Right renal cortex interstitium (tissue), 3 donors: ENCODE measurements at regions not wholly inside any gene's neighbourhood (a gene's known extent, or its start where the extent isn't known, plus 50 kb on each side); places are given as distances from the start of the nearest gene placed in this dataset.
"Not testable (repeated sequence)": the region's sequence is repeated elsewhere in the genome, so short reads cannot be mapped to it uniquely, and the experiment has no call there.

Experiments used
- DNase-seq, 3 donors: peaks; one replicate each; pipeline ENCODE4 v3.0.0-alpha.2; 2013; ENCODE audit warnings: low read depth in 3 of 3, low spot score in 2 of 3

DNA sequence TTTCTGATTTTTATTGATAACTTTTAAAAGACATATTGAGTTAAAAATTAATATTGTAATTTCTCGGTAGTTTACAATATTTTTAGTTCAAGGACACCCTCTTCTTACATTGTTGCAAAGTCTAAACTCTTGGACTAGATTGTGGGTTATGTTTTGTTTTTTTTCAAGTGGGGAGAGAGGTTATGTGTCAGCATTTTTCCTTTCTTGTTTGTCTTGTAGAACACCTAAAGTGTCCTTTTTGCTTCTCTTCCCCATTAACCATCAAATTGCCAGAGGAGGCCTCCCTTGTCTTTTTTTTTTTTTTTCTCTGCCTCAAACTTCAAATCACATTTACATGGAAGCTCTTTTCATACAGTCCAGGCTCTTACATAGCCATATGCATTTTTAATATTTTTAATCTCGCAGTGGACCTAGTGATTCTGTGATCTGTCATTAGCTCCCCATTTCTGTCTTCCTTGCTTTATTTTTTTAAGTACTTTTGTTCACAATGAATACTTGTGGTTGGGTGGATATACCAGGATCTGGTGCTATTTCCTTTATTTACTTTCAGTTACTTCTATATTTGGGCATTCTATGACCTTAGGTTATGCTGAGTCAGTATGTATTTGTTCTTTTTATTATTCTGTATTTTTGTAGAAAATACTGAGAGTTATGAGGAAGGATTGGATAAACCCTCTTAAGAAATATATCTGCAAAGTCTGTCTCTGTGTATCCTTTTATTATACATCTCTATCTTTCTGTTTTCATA lies 2280.6 kb upstream of the ACO1 start:
- no peak for DNase-seq

DNA sequence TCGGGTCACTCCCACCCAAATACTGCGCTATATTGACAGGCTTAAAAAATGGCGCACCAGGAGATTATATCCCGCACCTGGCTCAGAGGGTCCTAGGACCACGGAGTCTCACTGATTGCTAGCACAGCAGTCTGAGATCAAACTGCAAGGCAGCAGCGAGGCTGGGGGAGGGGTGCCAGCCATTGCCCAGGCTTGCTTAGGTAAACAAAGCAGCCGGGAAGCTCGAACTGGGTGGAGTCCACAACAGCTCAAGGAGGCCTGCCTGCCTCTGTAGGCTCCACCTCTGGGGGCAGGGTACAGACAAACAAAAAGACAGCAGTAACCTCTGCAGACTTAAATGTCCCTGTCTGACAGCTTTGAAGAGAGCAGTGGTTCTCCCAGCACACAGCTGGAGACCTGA lies 2277.3 kb upstream of the ACO1 start:
- not testable (repeated sequence) for DNase-seq

DNA sequence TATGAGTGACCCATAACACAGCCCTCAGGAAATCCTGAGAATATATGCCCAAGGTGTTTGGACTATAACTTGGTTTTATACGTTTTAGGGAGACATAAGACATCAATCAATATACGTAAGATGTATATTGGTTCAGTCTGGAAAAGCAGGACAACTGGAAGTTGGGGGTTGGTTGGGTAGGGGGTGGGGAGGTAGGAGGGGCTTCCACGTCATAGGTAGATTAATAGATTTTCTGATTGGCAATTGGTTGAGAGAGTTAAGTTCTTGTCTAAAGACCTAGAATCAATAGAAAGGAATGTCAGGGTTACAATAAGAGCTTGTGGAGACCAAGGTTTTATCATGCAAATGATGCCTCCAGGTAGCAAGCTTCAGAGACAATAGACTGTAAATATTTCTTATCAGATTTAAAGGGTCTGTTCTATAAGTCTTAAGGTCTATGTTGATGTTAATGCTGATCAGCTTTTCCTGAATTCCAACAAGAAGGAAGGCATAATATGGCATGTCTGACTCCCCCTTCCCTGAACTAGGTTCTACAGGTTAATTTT lies 2267.7 kb upstream of the ACO1 start:
- no peak for DNase-seq

DNA sequence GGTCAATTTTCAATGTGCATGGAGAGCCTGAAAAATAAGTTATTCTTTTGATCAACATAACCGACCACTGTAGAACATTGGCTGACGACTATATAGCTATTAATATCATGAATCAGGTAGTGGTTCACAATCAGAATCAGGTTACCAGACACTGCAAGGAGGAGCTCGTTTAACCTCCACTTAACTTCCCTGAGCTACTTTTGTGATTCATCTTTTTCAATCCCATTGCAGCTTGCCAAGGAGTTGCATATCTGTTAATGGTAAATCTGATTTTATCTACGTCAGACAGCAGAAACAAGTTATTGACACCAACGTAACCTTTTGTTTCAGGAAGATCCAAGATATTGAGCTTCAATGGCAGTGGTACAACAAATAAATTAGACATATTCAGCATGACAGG lies 2263.8 kb upstream of the ACO1 start:
- DNase-seq = no peak

DNA sequence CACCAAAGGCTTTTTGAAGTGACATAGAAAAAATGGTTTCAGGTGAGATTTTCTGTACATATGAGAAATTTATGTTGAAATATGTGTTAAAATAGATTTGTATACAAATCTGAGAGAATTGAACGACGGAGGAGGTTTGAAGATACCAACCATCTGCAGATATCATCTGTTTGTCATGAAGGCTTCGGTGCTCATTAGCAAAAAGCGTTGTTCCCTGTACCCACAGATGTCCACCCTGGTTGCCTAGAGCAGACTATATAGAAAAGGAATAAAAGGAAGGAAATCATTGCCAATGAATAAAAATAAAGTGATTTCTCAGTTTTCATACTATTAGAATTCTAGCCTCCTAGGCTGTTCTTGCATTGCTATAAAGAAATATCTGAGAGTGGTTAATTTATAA lies 2262.8 kb upstream of the ACO1 start:
- DNase-seq = no peak

DNA sequence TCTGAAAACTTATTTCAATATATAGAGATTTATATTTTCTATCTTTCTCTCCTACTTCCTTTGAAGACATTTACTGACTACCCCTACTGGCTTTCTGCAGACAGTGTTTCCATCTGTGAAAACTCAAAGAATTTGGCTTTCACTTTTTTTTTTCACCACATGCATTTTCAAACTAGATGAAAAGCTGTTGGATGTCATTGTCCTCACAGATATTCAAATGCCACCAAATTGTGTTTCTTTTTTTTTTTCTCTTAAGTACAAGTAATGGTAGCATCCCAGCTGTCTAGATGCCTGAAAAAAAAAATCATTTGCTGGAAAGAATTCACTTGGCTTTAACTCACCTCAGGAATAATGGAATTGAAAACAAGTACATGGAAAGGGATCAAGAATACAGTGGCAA lies 2258.6 kb upstream of the ACO1 start:
- no peak for DNase-seq

DNA sequence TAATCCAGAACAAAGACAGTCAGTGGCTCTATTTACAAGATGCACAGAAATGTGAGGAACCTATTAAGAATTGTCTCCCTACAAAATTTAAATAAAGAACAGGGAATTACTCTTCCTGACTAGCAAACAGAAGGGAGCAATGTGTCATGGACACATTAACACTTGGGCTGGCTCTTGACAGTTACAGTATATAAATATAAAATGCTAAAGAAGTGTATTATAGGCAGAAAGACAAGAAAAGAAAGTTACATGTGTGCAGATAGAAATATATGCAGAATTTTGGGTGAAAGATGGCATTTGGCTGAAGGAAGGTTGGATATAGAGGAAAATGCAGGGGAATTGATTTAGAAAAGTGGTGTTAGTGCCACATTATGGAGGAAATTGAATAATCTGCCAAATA lies 2257.1 kb upstream of the ACO1 start:
- DNase-seq = no peak

DNA sequence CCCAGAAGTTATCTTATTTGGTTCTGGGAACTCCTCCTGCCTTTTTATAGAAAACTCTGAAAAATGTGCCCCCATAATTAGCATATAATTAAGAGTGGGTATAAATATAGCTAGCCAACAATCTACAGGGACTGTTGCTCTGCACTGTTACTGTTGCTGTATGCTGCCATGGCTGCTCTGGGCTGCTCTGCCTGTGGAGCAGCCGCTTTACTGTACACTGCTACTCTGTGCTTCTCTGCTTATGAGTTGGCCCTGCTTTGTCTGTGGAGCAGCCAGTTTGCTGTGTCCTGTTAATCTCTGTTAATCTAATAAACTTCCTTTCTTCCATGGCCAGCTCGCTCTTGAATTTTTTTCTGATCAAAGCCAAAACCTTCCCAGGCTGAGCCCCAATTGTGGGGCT lies 2244.0 kb upstream of the ACO1 start:
- no peak for DNase-seq

DNA sequence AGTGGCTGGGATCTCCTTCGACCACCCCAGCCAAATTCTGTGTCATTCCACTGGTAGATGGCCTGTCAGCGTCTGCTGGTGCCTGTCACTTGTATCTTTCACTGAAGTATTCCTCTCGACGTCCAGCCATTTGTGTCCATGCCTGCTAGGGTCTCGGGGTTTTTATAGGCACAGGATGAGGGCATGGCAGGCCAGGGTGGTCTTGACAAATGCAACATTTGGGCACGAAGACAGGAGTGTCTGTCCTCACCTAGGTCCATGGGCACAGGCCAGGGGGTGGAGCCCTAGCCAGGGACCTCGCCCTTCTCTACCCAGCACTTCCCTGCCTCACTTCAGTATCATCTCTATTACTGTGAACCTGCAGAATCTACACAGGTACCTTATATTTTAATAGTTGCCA lies 2223.9 kb upstream of the ACO1 start:
- DNase-seq = no peak

DNA sequence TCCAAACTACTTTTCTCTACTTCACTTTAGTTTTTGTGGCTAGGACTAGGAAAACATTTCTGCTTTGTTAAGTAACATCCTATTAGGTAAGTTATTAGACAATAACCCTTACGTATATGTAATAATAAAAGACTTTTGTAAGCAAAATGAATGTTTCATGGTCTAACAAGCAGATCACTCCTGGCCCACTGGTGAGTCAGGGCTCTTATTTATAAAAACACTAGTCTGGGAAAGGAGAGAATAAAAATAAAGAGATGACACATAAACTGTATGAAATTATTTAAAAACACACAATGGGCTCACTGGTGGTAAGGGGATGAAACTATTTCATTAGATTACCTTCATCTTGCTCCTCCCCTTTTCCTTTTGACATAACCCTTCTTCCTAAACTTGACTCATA lies 2212.2 kb upstream of the ACO1 start:
- DNase-seq = no peak

DNA sequence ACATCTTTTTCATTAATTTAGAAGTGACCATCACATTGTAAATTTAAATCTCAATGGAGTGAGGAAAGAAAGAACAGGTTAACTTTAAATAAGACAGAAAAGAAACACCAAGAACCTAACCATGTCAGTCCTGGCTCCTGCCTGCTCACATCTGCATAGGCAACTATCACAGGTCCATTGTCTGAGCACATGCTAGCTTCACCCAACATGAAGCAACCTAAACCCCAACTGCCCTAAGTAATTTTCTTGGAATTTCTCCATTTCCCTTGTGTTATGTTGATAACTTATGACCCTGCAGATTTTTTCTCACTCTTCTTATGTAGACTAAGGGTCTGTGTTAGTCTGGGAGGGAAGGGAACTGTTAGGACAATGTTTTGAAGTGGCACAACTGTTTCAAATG lies 2205.8 kb upstream of the ACO1 start:
- no peak for DNase-seq

DNA sequence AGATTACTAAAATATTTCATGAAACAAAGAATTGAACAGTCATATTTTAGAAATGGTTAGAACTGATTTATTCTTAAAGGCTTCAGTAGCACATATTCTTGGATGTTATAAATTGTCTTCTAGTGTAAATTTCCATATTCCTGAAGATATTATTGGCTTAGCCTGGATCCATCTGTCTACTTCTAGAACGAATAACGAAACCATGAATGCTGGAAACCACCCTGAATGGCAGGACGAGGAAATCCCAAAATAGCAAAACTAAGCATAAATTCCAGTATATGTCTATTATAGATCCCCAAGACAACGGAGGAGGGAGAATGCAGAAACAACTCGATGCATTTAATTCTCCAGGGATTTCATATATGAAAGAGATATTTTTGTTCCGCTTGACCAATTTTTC lies 2191.0 kb upstream of the ACO1 start:
- DNase-seq = no peak

DNA sequence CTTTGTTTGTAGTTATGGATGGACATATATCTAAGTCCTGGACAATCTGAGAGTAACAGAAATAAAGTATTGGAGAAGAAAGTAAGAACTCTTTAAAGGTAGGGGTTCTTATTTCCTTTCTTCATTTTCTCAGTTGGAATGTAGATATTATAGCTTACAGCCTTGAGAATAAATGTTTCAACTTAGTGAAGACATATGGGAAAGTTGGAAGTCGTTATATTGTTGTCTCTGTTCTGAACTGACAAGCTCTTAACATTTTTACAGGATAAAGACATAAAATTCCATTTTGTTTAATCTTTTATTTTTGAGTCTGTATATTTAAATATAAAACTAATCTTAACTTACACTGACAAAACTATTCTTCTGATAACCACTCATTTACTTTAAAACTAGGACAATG lies 2187.5 kb upstream of the ACO1 start:
- no peak for DNase-seq

DNA sequence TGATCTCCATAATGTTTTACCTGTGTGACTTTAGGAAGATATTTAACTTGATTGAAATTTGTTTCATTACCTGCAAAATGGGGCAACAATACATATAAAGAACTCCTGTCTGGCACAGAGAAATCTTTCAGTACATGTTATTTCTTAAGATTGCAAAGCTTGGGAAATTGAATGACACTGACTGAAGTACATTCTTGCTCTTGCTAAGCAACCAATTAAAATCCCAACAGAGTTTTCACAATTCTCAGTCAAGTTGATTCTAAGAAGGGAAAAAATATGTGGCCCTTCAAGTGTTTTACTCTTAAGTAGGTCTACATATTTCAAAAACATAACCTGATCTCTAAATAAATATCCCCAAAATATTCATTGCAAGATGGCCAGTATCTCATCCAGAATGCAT lies 2187.0 kb upstream of the ACO1 start:
- no peak for DNase-seq

DNA sequence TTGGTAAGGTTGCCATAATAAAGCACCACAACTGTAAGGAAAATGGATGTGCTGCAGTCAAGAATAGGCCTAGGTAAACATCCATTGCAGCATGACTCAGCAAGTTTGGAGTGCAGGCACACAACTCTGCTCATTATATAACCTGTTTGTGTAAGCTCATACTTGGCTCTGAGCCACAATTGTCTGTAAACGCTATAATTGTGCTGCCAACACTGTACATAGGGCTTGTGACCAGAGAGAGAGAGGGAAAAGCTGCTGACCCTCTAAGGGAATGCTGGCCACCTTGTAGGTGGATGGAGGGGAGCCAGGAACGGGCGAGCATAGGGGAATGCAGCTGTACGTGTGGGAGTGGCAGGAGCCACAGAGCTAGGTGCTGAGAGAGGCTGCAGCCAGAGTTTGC lies 2186.5 kb upstream of the ACO1 start:
- DNase-seq = no peak

DNA sequence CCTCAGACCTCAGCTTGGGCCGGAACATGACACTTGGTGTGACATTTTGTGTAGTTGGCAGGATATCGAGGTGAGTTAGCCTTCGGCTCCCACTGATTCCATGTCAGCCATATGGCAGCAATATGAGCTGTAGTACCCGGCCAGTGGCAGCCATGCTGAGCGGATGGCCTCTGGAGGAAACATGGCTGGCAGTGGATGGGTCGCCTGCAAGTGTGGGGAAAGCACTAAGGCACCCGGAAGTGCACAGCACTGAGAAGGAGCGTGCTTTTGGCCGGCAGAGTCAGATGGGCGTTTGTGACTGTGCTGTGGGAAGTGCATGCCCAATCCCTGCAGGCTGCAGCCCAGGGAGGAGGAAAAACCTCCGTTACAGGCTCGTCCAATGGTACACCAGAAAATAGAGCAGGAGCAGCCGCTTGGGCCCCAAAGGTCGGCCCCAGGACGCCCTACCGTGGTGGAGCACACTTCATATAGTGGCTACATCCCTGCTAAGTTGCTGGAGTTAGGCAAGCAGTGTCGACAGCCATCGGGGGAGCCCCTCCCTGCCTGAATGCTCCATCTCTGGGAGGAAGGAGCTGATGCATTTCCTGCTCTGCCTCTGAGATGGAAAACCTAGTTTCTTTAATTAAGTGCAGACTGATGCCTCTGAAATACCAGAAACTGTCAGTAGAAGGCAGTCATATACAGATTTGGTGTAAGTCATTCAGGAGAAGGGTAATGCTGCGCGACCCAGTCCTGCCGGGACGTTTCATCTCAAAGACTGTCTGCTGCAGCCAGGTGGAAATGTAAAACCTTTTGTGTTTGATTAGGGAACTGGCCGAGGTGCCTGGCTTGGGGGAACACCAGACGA lies 2185.8 kb upstream of the ACO1 start:
- DNase-seq = no peak

DNA sequence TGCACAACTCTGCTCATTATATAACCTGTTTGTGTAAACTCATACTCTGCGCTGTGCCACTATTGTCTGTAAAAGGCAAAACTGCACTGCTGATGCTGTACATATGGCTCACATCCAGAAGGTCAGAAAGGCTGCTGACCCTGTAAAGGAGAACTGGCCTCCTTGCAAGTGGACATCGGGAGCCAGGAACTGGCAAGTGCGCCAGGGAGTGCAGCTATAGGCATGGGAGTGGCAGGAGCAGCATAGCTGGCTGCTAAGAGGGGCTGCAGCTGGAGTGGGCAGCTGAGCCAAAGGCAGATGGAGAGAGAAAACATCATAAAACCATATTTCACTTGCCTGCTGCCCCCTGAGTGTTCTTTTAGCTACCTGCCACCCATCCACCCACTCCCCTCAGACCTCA lies 2183.4 kb upstream of the ACO1 start:
- no peak for DNase-seq

DNA sequence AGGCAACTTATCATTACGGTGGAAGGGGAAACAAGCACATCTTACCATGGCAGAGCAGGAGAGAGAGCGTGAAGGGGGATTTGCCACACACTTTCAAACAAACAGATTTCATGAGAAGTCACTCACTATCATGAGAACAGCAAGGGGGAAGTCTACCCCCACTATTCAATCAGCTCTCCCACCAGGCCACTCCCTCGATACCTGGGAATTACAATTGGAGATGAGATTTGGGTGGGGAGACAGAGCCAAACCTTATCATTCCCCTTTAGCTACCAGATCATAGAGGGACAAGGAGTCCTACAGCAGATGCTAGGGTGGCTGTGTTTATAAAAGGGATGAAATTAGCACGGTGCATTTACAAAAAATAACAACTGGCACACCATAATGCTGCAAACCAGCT lies 2149.4 kb upstream of the ACO1 start:
- DNase-seq = no peak

DNA sequence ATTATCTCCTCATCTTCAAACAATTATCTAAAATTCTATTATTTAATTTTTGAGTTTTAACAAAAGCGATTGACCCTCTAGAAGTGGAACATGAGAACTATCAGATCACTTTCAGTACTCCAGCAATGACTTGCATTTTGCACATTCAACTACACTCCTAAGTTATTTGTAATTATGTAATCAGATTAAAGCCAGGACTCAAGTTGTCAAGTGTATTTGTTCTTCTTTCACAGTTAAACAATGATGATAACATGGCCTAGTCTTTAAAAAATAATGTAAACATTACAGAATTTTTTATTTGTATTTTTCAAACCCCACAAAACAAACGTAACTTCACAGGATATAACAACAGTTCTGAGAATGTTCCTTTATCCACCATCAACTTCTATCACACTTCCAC lies 2148.9 kb upstream of the ACO1 start:
- DNase-seq = no peak

DNA sequence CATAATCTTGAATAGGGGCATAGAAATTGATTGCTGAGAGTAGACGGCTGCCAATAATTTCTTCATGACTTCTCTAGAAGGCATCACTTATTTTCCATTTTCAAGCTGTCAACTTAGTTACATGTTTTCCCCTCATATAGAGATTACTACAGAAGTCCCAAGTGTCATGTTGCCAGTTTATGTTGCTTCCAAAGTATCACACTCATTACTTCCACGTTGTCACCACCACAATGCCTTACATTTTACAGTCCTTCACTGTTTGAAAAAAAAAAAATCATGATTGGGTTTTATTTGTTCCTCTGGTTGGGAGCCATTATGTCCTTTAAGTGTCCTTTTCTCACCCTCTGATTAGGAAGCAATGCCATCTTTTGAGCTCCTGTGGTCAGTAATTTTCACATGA lies 2144.6 kb upstream of the ACO1 start:
- DNase-seq = no peak

DNA sequence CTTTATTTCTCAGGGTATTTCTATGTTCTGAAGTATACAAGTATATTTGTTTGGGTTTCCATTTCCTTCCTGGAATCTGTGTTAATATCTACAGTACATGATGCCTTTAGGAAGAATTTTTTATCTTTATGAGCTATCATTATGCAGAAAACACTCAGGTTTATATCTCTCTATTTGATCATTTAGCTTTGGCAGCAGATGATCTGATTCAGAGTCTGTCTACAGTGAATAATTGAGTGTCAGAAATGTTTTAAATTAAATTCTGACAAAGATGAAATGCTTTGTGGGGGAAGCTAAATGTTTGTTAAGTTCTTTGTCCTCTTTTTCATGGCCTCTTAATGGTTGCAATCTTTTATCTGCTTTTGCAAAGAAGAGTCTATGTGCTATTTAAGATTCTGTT lies 2141.0 kb upstream of the ACO1 start:
- DNase-seq = no peak

DNA sequence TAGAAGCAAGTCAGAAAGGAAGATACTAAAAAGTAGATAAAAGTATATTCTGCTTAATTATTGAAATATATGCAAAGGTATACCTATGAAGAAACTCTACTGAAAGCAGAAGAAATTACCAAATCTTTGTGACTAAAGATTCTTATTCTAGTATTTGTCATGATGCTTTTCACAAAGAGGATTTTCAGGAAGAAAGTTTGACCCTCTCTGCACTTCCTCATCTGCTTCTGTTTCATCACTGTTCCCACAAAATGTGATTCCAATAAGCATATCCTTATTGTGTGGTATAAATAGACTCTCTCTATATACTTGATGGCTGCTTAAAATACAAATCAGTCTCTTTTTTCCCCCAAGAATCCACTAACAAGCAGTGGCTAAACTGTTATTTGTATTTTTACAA lies 2139.6 kb upstream of the ACO1 start:
- no peak for DNase-seq
